MCF 10A (cell line): ENCODE measurements at regions not wholly inside any gene's neighbourhood (a gene's known extent, or its start where the extent isn't known, plus 50 kb on each side); places are given as distances from the start of the nearest gene placed in this dataset.

Experiments used
- BruUV-seq: library from RNA; stranded (reverse); fragments of 400-500 nt; replicated peaks from 2 replicates; lab custom pipeline; 2021; lab: Mats Ljungman, UMichigan
- CTCF ChIA-PET: fragments of 300-600 bp; sonication (Branson Sonifier 250); formaldehyde crosslinking; extraction: SDS; loops from one replicate; lab custom pipeline; 2021; ENCODE audit warnings: antibody characterized with exemption, inconsistent platforms; lab: Yijun Ruan, JAX
- POLR2A ChIA-PET: fragments of 300-600, 350-650 bp; sonication (Branson Sonifier 250); formaldehyde crosslinking; extraction: SDS; loops from one replicate; lab custom pipeline; 2020; ENCODE audit warnings: antibody characterized with exemption, inconsistent platforms; lab: Yijun Ruan, JAX
- DNase-seq: peaks from one replicate; pipeline ENCODE4 v3.0.0-alpha.2; 2018; ENCODE audit not compliant: unreplicated experiment
- H3K27ac Mint-ChIP-seq: one replicate; pipeline ENCODE4 v1.8.0; 2022; ENCODE audit warnings: mild to moderate bottlenecking, low read depth, mixed read lengths; ENCODE audit not compliant: unreplicated experiment
- H3K27me3 Mint-ChIP-seq: one replicate; pipeline ENCODE4 v1.8.0; 2022; ENCODE audit warnings: mixed read lengths; ENCODE audit not compliant: insufficient read depth, unreplicated experiment
- H3K36me3 Mint-ChIP-seq: one replicate; pipeline ENCODE4 v1.8.0; 2022; ENCODE audit warnings: mild to moderate bottlenecking, moderate library complexity, mixed read lengths; ENCODE audit not compliant: insufficient read depth, unreplicated experiment
- H3K4me1 Mint-ChIP-seq: one replicate; pipeline ENCODE4 v1.8.0; 2022; ENCODE audit warnings: mixed read lengths; ENCODE audit not compliant: insufficient read depth, unreplicated experiment
- H3K4me3 Mint-ChIP-seq: one replicate; pipeline ENCODE4 v1.8.0; 2022; ENCODE audit warnings: mild to moderate bottlenecking, moderate library complexity, mixed read lengths; ENCODE audit not compliant: unreplicated experiment
- H3K9me3 Mint-ChIP-seq: one replicate; pipeline ENCODE4 v1.8.0; 2022; ENCODE audit warnings: mixed read lengths; ENCODE audit not compliant: unreplicated experiment
- intact Hi-C: fragments of 100-400 bp; cut with micrococcal nuclease; formaldehyde crosslinking; loops from 2 replicates; pipeline ENCODE4 v1.14.1; 2022
- TF ChIP-seq, protein P1 (sequence below): fragments of 200-600 bp; IDR thresholded peaks from one replicate; pipeline ENCODE4 v1.8.0; 2022; ENCODE audit warnings: antibody characterized with exemption, mild to moderate bottlenecking; ENCODE audit not compliant: unreplicated experiment

DNA sequence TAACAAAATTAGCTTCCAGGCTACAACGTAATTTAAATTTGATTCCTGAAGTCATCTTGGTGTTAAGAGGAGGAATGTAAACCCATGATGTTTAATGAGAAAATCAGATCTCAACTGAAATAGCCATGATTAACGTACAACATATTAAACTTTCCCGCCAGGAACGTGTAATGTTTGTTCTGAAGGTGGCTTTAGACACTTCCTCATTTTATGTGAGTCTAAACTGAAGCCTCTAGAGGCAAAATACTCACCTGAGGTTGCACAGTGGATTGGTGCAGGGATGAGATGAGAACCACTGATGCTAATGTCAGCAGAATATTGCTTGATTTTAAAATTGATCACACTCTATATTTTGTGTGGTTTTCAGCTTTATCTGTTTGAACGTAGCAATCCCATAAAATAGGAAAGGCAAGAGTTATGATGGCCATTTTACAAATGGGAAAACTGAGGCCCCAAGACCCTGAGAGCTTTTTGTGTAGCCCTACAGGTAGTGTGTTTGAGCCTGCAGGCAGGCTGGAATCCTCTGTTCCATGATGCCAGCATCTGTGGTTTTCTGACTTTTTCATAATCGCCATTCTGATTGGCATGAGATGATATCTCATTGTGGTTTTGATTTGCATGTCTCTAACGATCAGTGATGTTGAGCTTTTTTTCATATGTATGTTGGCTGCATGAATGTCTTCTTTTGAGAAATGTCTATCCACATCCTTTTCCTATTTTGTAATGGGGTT lies 243.7 kb upstream of the BMPER start:
- ChIA-PET POLR2A (no interaction called here), CTCF (interaction anchor here (0.9 kb wide), 1 partner anchor 194 kb away, joined by 3 read pairs; no protein-coding TSS in a partner anchor)
- H3K27ac Mint-ChIP-seq = no peak overlapping the region
- intact Hi-C loops = no loop called here
- no TSS peak for BruUV-seq
- DNase-seq = no peak
- H3K4me1 Mint-ChIP-seq = no peaks in the 10 kb centered on the region
- H3K9me3 Mint-ChIP-seq = no peaks in the 10 kb centered on the region
- TF ChIP-seq, protein P1, sequence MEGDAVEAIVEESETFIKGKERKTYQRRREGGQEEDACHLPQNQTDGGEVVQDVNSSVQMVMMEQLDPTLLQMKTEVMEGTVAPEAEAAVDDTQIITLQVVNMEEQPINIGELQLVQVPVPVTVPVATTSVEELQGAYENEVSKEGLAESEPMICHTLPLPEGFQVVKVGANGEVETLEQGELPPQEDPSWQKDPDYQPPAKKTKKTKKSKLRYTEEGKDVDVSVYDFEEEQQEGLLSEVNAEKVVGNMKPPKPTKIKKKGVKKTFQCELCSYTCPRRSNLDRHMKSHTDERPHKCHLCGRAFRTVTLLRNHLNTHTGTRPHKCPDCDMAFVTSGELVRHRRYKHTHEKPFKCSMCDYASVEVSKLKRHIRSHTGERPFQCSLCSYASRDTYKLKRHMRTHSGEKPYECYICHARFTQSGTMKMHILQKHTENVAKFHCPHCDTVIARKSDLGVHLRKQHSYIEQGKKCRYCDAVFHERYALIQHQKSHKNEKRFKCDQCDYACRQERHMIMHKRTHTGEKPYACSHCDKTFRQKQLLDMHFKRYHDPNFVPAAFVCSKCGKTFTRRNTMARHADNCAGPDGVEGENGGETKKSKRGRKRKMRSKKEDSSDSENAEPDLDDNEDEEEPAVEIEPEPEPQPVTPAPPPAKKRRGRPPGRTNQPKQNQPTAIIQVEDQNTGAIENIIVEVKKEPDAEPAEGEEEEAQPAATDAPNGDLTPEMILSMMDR = no peak
- H3K36me3 Mint-ChIP-seq = no peaks in the 10 kb centered on the region
- H3K4me3 Mint-ChIP-seq = no peak overlapping the region
- no peaks in the 10 kb centered on the region for H3K27me3 Mint-ChIP-seq

DNA sequence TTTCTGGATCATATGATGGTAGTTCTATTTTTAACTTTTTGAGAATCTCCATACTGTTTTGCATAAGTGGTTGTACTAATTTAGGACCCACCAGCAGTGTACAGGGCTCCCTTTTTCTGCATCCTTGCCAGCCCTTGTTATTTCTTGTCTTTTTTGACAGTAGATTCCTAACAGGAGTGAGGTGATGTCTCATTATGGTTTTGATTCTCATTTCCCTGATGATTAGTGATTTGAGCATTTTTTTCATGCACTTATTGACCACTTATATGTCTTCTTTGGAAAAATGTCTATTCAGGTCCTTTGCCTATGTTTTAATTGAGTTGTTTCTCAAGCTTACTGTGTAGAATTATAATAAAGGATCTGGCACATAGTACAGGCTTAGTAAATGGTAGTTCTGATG lies 238.8 kb upstream of the BMPER start:
- BruUV-seq = no TSS peak
- POLR2A ChIA-PET = interaction anchor here (0.5 kb wide), 1 partner anchor 196 kb away, joined by 3 read pairs; no protein-coding TSS in a partner anchor
- H3K36me3 Mint-ChIP-seq = no peaks in the 10 kb centered on the region
- DNase-seq = no peak
- H3K9me3 Mint-ChIP-seq = no peaks in the 10 kb centered on the region
- CTCF ChIA-PET = no interaction called here
- no peaks in the 10 kb centered on the region for H3K27me3 Mint-ChIP-seq
- intact Hi-C loops = no loop called here
- H3K27ac Mint-ChIP-seq = no peak overlapping the region
- TF ChIP-seq, protein P1 = no peak
- no peak overlapping the region for H3K4me3 Mint-ChIP-seq
- H3K4me1 Mint-ChIP-seq = peaks cover 5% of the 10 kb centered on the region

DNA sequence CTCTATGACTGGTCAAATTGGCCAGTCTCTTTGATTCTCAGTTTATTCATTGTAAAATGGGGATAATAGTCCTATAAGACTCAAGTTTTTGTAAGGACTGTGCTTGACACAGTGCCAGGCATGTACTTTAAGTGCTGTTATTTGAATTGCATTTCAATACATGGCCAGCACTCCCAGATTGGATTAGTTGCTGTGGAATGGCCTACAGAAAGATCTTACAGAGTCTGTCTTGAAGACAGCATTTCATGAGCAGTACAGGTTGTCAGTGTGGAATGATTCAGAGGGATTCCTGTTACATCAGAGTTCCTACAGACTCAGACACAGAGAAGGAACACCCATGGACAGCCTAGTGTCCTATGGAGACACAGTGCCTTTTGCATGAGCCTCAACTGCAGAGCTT lies 238.1 kb upstream of the BMPER start:
- CTCF ChIA-PET = no interaction called here
- no peaks in the 10 kb centered on the region for H3K9me3 Mint-ChIP-seq
- H3K4me3 Mint-ChIP-seq = no peak overlapping the region
- no peaks in the 10 kb centered on the region for H3K36me3 Mint-ChIP-seq
- POLR2A ChIA-PET = no interaction called here
- peaks cover 5% of the 10 kb centered on the region for H3K4me1 Mint-ChIP-seq
- TF ChIP-seq, protein P1 = no peak
- no peaks in the 10 kb centered on the region for H3K27me3 Mint-ChIP-seq
- BruUV-seq = no TSS peak
- no peak overlapping the region for H3K27ac Mint-ChIP-seq
- DNase-seq = peak; percentile 29
- intact Hi-C loops = no loop called here

DNA sequence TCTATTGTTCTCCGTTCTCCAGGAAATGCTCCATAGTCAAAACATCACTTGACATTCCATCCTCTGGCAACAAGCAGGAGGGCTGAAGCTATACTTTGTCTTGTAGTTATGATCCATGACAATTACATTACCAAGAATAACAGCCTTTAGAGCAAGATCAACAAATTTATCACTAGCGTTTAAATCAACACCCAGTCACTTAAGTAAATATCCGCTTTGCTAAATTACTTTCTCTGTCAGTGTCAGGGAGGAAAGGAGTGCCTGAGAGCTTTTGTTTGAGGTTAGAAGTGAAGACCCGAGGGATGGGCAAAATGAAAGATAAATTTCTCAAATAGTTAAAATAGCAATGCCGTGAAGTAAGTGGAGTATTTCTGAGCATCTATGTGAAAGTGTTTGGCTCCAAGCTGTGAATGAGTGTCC lies 236.1 kb upstream of the BMPER start:
- H3K4me3 Mint-ChIP-seq = no peak overlapping the region
- H3K27ac Mint-ChIP-seq = no peak overlapping the region
- H3K9me3 Mint-ChIP-seq = no peaks in the 10 kb centered on the region
- TF ChIP-seq, protein P1 = no peak
- H3K4me1 Mint-ChIP-seq = peaks cover 5% of the 10 kb centered on the region
- POLR2A ChIA-PET = no interaction called here
- no peaks in the 10 kb centered on the region for H3K36me3 Mint-ChIP-seq
- no peak for DNase-seq
- intact Hi-C loops = no loop called here
- BruUV-seq = no TSS peak
- H3K27me3 Mint-ChIP-seq = no peaks in the 10 kb centered on the region
- CTCF ChIA-PET = interaction anchor here (1.3 kb wide), 1 partner anchor 47 kb away, joined by 5 read pairs; no protein-coding TSS in a partner anchor
